Superior temporal gyrus (tissue), 1 donor: ENCODE measurements at regions not wholly inside any gene's neighbourhood (a gene's known extent, or its start where the extent isn't known, plus 50 kb on each side); places are given as distances from the start of the nearest gene placed in this dataset.

Experiments
- DNase-seq: peaks from one replicate; pipeline ENCODE4 v3.0.0-alpha.2; 2016; ENCODE audit errors: extremely low spot score

DNA sequence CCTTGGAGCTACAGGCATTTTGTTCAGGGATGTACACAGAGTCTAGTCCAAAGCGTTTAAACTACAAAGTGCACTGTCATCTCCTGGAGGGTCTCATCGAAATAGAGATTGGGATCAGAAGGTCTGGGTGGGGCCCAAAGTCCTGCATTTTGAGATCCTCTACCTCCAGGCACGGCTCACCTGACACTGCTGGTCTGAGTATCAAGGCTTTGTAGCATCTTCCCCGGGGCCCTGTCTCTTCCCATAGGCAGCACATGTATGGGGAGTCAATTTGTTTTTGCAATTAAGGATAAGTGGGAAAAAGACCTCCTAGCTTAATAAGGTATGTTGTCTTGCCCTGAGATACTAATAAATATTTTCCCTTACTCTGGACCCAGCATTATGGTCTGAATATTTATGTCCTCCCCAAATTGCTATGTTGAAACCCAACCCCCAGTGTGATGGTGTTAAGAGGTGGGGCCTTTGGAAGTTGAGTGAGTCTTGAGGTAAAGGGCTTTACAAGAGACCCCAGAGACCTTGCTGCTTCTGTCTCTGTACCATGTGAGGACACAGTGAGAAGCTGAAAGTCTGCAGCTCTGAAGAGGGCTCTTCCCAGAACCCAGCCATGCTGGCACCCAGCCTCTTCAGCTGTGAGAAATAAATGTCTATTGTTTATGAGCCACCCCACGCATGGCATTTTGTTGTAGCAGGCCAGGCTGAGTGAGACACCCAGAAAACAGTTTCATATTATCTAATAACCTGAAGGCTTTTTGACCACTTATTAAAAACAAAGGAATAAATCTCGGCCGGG is 258.7 kb upstream of the HS6ST1 start:
- DNase-seq = peak; percentile 72

DNA sequence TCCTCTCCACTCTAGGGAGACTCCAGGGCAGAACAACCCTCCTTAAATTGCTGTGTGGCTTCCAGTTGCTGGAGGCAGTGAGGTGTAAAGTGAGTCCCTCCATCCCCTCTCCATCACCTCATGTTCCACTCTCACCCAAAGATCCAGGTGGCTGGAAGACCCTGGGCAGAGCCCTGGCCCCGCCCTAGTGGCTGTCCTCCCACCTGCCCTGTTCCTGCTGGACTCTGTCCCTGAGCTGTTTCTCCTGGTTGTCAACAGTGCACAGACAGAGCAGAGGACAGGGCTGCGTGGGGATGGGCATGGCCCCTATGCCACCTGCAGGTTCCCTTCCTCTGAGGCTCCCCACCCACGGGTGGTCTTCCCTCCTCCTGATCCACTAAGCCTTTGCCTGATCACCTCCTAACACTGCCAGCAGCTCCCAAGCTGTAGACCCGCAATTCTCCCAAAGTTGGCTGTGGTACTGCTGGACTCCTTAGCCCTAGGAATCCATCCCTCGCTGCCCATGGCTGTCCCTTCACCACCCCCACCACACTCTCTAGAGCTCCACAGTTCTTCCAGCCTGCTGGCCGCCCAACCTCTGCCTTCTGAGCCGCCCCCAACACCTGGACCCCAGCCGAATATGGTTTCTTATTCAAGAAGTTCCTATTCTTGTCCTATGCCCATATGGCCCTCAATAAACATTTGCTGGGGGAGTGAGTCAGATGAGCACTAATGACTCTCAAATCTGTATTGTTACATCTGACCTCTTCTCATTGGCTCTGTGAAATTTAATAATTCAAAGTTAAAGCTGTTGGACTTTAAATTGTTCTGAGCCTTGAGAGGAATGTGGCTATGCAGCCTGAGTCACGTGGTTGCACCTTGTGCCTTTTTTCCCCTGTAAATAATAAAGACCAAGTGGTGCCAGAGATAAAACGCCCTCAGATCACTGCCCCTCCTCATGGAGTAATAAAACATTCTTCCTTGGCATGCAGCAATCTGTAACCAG is 260.0 kb upstream of the HS6ST1 start:
- DNase-seq = no peak

DNA sequence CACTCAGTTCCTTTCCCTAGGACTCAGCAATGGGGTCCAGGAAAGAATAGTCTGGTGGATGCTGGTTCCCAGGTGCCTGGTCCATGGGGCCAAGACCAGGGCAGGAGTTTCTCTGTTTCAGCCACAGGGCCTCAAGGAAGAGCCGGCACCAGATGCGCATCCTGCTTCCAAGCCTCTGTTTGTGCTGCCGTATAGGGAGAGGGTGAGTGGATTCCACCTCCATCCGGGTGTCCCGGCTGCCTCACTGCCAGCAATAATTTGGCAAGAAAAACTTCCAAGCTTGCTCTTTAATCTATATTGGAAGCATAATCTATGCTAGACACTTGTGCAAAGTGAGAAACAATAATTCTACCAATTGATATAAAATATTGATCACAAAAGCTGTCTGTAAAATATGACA is 261.2 kb upstream of the HS6ST1 start:
- DNase-seq = no peak

DNA sequence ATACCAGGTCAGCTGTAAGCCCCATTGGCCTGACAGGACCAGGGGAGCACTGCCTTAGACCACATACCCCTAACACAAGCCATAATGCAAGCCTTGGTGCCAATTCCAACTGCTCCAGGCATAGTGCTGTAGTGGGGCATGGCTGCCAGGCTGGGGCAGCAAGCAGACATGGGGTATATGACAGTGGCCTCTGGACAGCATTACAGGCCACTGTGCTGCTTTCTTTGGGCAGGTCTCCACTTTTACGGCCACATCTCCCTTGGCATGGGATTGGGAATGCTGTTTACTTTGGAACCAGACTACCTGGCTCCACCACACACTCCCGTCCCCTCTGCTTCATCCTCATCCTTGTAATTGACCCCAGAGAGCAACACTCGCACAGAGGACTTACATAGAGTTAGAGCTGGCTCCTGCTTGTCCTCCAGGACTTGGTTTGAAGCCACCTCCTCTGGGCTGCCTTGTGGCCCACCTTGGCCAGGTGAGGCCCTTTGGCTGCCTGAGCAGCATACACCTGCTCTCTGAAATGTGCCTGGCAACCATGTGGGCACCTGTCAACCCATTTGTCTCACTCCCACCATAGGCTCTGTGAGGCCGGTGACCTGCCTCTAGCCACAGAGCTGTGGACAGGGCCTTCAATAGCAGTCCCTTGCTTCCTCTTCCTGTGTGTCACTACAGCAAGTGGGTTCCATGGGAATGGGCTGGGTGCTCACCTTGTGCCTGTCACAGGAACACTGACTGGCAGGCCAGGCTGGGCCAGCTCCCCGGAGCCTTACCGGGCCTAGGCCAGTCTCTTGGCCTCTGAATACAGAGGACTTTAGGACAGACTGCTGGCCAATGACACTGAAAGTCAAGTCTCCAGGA is 262.6 kb upstream of the HS6ST1 start:
- no peak for DNase-seq

DNA sequence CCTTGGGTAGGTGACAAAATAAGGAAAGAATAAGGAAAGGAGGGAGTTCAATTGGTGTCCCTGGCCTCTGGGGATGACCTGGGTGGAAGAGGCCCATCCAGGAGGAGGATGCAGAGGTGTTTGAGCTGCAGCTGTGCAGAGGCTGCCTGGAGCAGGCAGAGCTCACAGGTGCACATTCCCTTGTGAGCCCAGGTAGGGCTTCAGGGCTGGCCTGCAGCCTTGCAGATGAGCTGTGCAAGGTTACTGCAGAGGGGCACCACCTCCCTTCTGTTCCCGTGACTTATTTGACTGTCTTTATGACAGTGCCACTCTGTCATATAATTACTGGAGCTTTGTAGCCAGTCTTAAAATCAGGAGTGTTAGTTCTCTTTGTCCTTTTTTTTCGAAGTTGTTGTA is 263.2 kb upstream of the HS6ST1 start:
- DNase-seq = no peak

DNA sequence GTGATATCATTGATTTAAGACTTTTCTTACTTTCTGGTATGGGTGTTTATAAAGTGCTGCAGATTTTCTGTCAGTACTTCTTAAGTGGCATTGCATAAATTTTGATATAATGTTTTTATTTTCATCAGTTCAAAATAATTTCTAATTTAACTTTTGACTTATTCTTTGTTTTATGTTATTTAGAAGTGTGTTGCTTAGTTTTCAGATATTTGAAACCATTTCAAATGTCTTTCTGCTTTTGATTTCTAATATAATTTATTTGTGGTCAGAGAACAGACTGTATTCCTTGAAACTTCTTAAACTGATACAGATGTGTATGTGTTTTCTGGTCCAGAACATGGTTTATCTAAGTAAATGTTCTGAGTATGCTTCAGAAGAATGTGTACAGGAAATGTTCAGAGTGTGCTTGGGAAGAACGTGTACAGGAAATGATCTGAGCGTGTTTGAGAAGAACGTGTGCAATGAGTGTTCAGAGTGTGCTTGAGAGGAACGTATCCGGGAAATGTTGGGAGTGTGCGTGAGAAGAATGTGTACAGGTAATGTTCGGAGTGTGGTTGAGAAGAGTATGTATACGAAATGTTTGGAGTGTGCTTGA is 265.7 kb upstream of the HS6ST1 start:
- DNase-seq = no peak

DNA sequence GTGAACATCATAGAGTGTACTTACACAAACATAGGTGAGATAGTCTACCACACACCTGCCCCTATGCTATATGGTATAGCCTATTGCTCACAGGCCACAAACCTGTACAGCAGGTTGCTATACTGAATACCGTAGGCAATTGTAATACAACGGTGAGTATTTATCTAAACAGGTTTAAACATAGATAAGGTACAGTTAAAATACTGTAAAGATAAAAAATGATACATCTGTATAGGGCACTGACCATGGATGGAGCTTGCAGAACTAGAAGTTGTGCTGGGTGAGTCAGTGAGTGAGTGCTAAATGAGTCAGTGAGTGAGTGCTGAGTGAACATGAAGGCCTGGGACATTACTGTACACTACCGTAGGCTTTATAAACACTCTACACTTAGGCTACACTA is 267.0 kb upstream of the HS6ST1 start:
- DNase-seq = no peak

DNA sequence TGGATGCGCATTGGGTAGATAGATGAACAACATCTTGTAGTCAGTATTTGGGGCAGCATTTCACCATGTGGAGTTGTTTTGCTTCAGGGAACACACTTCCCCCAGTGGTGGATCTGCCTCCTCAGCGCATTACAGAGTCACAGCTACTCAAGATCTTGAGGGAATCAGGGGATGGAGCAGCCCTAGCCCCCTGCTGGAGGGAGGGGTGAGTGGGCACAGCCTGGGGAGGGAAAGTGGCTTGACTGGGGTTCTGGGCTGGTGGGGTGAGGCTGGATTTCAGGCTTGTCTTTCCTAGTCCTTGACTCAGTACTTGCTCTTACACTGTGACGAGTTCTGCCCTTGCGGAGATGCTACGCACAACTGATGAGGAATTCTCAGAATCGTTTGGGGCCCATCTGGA is 271.0 kb upstream of the HS6ST1 start:
- DNase-seq = no peak

DNA sequence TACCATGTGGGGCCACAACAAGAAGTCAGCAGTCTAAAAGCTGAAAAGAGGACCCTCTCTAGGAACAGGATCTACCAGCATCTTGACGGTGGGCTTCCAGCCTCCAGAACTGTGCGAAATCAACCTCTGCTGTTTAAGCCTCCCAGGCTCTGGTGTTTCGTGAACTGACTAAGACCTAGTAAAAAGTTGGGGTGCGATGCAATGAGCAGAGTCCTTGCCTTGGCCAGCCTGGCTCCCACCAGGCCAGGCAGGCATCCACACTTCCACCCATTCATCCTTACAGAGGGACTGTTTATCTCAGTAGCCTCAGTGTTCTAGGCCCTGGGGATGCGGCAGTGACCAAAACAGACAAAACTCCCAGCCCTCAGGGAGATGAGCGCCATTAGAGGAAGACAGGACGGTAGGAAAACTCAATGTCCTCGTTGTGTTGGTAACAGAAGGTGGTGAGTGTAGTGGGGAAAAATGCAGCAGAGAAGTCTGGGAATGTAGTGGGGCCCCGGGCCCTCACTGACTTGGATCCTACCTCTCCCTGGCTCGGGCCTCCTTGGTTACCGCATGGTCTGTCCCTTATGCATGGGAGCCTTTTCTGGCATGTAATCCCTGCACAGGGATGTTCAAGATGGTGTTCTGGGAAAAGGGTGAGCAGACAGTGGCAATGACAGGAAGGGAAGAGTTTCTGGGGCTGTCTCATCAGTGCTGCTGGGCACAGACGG is 271.8 kb upstream of the HS6ST1 start:
- DNase-seq = no peak

DNA sequence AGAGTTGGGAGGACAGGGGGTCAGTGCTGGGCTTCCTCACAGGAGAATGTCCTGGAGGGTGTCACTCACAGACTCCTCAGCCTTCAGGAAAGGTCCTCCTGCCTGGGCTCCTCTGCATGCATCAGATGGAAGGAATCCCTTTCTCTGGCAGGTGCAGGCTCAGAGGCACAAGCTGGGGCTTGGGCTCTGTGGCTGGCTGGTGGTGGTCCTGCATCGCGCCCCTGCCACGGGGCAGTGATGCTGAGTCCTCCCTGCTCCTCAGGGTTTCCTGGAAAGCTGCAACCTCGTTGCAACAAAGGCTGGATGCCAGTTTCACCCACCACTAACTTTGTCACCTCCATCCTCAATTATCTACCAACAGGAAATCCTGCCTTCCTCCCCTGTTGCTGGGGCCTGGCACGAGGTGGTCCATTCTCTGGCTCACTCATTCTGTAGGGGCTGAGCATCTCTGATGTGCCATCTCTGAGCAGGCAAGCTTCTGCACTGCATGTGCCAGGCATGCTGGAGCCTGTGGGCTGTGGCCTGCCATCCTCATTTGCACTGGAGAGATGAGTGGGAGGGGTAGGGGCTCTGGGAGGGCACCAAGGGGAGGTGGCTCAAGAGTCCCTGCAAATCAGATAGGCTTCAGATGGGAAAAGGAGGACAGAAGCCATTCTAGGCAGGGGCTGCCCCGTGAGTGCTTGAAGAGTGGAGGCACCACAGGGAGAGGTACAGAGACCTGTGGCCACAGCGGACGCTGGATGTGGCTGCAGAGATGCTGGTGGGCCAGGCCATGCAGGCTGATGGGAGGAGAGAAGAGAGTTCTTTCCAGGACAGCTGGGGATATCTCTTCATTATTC is 272.6 kb upstream of the HS6ST1 start:
- no peak for DNase-seq

DNA sequence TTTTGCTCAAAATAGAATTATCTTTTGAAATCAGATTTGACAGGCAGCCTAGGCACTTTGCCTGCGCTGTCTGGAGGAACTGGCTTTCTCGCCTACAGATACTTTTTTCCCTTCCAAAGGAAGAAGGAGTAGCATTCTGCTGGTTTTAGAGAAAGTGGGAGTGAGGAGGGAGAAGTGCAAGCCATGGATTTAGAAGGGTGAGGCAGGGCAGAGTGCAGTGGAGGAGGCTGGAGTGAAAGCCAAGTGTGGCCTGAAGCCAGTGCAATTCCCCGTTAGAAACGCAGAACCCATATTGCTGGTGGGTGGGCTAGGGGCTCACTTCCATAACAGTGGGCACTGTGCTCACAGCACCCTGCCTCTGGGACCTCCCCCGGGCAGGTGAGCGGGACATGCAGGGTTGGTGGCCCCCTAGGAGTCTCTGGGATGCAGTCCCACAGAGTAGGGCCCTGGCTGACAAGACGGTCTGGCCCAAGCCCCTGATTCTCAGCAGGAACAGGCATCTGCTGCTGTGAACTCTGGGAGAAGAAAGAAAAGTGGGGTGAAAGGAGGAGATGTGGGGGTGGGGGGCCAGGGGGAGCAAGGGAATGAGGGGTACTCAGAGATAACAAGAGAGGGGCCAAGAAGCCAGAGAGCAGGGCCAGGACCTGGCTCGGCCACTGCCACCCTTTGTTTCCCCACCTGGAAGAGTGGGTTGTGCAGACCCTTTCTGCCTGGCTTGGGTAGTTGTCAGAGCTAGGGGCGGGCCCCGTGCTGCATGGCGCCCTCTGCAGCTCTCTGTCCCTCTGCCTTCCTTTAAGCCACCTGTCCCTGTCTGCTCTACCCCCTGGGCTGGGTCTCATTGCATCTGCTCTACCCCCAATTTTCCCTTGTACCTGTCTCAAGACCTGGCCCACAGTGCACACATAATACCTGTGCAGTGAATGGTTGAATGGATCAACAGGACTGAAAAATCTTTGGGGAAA is 273.5 kb upstream of the HS6ST1 start:
- DNase-seq = peak; percentile 19

DNA sequence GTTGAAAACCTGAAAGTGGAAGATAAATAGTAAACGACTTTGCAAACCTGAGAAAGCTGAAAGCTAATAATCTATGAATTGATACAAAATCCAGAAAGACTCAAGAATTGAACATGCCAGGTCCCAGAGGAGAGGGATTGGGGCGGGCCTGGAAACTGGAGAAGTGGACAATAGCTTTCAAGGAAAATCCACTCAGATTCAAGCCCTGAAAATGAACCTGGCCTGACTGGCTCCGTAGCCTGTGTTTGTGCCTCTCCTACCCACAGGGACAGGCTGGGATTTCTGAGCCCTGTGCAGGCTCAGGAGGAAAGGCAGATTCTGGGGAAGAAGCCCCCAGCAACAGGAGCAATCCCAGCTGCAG is 274.8 kb upstream of the HS6ST1 start:
- DNase-seq = no peak

DNA sequence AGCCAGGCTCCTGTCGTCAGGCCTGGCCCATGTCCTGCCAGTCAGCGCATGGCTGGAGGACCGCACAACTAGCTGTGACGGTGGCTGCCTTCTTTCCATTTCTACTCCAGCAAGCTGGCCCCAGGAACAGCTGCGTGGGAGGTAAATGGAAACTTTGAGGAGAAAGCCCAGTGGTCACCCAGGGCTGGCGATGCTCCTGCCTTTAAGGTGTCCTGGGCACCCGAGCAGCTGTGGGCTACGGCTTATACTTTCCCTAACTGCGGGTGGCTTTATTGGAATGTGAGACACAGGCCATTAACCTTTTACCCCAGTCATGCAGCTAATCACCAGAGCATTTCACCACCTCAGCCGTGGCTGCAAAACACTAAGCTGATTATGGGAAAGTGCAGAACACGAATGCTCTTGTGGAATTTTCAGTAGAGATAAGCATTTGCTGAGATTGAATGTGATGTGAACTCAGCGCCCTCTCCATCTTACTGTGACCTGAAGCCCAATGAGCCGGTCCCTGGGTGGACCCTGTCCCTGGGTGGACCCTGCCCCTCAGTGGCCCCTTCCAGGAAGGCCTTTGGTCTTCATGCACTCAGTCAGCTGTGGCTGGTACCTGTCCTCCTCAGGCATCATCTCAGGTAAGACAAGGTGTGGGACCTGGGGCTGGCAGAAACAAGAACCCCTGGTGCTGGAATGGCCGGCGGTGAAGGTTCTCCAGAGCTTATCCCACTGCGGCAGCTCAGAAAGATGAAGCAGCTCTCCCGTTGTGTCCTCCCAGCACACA is 275.4 kb upstream of the HS6ST1 start:
- no peak for DNase-seq

DNA sequence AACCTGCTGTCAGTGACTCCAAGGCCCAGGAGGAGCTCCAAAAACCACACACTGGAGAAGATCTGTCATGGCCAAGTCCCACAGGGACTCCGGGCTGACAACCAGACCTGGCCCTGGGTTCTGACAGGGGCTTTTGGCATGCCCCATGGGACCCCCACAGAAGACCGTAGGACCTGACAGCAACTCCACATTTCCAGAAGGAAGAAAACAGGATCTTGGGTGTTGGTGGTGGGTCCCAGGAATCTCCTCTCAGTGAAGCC is 275.9 kb upstream of the HS6ST1 start:
- no peak for DNase-seq

DNA sequence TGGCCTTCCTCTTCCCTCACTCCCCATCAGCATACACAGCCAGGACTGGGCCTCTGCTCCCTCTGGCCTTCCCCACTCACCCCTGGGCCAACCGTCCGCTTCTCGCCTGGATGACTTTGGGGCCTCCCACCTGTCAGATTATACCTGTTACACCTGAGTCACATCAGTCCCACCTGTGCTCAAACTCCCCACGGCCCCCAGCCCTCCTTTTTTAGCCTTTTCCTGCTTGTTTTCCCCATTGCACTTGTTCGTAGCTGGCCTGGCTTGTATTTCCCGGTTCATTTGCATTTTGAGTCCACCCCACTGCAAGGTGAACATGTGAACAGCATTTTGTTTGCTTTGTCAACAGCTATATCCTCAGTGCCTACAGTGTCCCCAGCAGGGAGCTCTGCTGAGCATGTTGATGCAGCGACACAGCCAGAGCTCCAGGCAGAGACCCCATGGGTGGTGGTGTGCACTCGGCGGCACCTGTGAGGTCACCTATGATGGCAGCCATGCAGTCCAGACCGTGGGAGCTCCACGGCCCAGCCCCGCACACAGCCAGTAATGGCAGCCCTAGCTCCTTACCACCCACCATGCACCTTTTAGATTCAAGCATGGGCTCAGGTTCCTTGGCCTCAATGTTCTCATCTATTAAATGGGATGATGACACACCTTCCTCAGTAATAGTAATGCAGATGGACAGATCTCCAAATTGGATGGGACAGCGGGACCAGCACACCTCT is 276.4 kb upstream of the HS6ST1 start:
- no peak for DNase-seq

DNA sequence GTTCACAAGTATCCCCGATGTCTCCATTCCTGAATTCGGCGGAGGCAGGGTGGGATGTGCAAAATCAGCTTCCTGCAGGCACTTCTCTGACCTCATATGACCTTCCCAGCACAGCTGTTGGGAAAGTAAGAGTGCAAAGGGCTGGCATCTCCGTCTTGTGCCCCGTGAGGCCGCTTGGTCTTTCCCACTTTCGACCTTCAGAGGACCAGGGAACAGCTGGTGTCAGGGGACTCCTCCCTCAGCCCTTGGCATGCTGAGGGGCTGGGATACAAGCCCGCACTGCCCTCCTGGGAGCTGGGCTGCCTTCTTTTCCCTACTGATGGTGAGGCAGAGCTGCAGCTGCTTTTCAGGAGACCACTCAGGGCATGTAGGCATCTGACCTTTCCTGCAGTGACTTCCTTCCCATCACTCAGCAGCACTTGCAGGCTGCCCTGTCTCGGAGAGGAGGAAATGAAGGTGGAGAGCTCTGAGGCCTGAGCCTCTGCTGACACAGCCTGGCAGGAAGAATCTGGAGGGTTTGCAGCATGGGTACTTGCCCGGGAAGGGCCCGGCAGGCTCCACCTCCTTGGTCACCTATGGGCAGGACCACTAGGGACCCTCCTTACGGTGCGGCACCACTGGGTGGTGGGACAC is 277.2 kb upstream of the HS6ST1 start:
- no peak for DNase-seq

DNA sequence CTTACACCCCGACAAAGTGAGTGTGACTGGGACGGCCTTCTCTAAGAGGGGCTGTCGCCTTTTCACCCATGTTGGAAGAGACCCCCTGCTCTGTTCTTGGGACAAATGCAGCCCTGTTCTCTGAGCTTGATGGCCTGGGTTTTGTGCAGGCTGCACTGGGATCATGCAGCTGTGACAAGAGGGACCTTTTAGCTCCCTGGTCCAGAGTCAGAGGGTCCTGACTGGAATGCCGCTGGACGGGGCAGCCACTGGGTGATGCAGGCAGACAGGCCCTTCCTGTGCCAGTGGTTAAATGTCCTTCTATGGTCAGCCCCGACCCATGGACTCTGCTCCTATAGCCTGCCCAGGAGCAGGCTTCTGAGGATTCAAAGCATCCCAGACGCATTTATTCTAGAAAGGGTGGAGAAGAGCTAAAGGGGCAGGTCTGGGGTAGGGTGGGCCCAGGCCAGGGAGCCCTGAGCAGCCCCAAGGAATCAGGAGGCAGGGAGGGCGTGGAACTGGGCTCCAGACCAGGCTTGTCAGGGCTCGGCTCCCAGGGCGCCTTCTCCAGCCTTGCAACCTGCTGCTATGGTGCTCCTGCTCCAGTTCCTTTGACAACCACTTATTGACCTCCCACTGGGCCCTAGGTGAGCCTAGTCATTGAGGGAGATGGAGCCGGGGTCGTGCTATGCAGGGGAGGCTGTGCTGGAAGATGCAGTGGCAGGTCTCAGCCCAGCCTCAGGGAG is 277.9 kb upstream of the HS6ST1 start:
- DNase-seq = no peak
